MCF 10A (cell line): ENCODE measurements at regions not wholly inside any gene's neighbourhood (a gene's known extent, or its start where the extent isn't known, plus 50 kb on each side); places are given as distances from the start of the nearest gene placed in this dataset.
A peak's percentile ranks its signal among the peaks of the same experiment; 100 is the strongest.

Experiments used
- BruUV-seq: library from RNA; stranded (reverse); fragments of 400-500 nt; replicated peaks from 2 replicates; lab custom pipeline; 2021; lab: Mats Ljungman, UMichigan
- CTCF ChIA-PET: fragments of 300-600 bp; sonication (Branson Sonifier 250); formaldehyde crosslinking; extraction: SDS; loops from one replicate; lab custom pipeline; 2021; ENCODE audit warnings: antibody characterized with exemption, inconsistent platforms; lab: Yijun Ruan, JAX
- POLR2A ChIA-PET: fragments of 300-600, 350-650 bp; sonication (Branson Sonifier 250); formaldehyde crosslinking; extraction: SDS; loops from one replicate; lab custom pipeline; 2020; ENCODE audit warnings: antibody characterized with exemption, inconsistent platforms; lab: Yijun Ruan, JAX
- DNase-seq: peaks from one replicate; pipeline ENCODE4 v3.0.0-alpha.2; 2018; ENCODE audit not compliant: unreplicated experiment
- H3K27ac Mint-ChIP-seq: one replicate; pipeline ENCODE4 v1.8.0; 2022; ENCODE audit warnings: mild to moderate bottlenecking, low read depth, mixed read lengths; ENCODE audit not compliant: unreplicated experiment
- H3K27me3 Mint-ChIP-seq: one replicate; pipeline ENCODE4 v1.8.0; 2022; ENCODE audit warnings: mixed read lengths; ENCODE audit not compliant: insufficient read depth, unreplicated experiment
- H3K36me3 Mint-ChIP-seq: one replicate; pipeline ENCODE4 v1.8.0; 2022; ENCODE audit warnings: mild to moderate bottlenecking, moderate library complexity, mixed read lengths; ENCODE audit not compliant: insufficient read depth, unreplicated experiment
- H3K4me1 Mint-ChIP-seq: one replicate; pipeline ENCODE4 v1.8.0; 2022; ENCODE audit warnings: mixed read lengths; ENCODE audit not compliant: insufficient read depth, unreplicated experiment
- H3K4me3 Mint-ChIP-seq: one replicate; pipeline ENCODE4 v1.8.0; 2022; ENCODE audit warnings: mild to moderate bottlenecking, moderate library complexity, mixed read lengths; ENCODE audit not compliant: unreplicated experiment
- H3K9me3 Mint-ChIP-seq: one replicate; pipeline ENCODE4 v1.8.0; 2022; ENCODE audit warnings: mixed read lengths; ENCODE audit not compliant: unreplicated experiment
- CTCF ChIP-seq: fragments of 200-600 bp; IDR thresholded peaks from one replicate; pipeline ENCODE4 v1.8.0; 2022; ENCODE audit warnings: antibody characterized with exemption, mild to moderate bottlenecking; ENCODE audit not compliant: unreplicated experiment
- intact Hi-C: fragments of 100-400 bp; cut with micrococcal nuclease; formaldehyde crosslinking; loops from 2 replicates; pipeline ENCODE4 v1.14.1; 2022

GRCh38 chr6:148116001-148116400, 226.6 kb upstream of the SASH1 start:
- intact Hi-C loops = no loop called here
- no peak overlapping the region for H3K27ac Mint-ChIP-seq
- ChIA-PET POLR2A (interaction anchor here (0.7 kb wide), 2 partner anchors 11 to 1300 kb away, joined by 3 read pairs; no protein-coding TSS in a partner anchor), CTCF (interaction anchor here (0.5 kb wide), 1 partner anchor 435 kb away, joined by 3 read pairs; no protein-coding TSS in a partner anchor)
- H3K4me3 Mint-ChIP-seq = no peak overlapping the region
- H3K4me1 Mint-ChIP-seq = peaks cover 13% of the 10 kb centered on the region
- DNase-seq = no peak
- TF ChIP-seq CTCF = no peak
- H3K27me3 Mint-ChIP-seq = no peaks in the 10 kb centered on the region
- H3K9me3 Mint-ChIP-seq = no peaks in the 10 kb centered on the region
- no TSS peak for BruUV-seq
- no peaks in the 10 kb centered on the region for H3K36me3 Mint-ChIP-seq

- Mint-ChIP-seq H3K9me3 (no peaks in the 10 kb centered on the region), H3K27ac (no peak overlapping the region), H3K4me3 (no peak overlapping the region), H3K4me1 (no peaks in the 10 kb centered on the region), H3K27me3 (no peaks in the 10 kb centered on the region), H3K36me3 (no peaks in the 10 kb centered on the region)
- no peak for DNase-seq
- ChIA-PET POLR2A (no interaction called here), CTCF (no interaction called here)
- intact Hi-C loops = no loop called here
- BruUV-seq = no TSS peak
- no peak for TF ChIP-seq CTCF
Observed at GRCh38 chr6:148118244-148118643, 224.4 kb upstream of the SASH1 start.

- intact Hi-C loops = no loop called here
- Mint-ChIP-seq H3K27ac (peak overlapping the region; percentile 54), H3K36me3 (no peaks in the 10 kb centered on the region), H3K9me3 (no peaks in the 10 kb centered on the region), H3K4me1 (peaks cover 9% of the 10 kb centered on the region), H3K4me3 (no peak overlapping the region), H3K27me3 (no peaks in the 10 kb centered on the region)
- BruUV-seq = no TSS peak
- CTCF ChIA-PET = interaction anchor here (0.6 to 1.0 kb wide), 2 partner anchors 261 to 621 kb away, joined by 3 read pairs; no protein-coding TSS in a partner anchor
- POLR2A ChIA-PET = interaction anchor here (1.1 kb wide), 1 partner anchor 12 kb away, joined by 3 read pairs; no protein-coding TSS in a partner anchor
- peak; percentile 59 for DNase-seq
- no peak for TF ChIP-seq CTCF
Observed at GRCh38 chr6:148128014-148128730, 214.5 kb upstream of the SASH1 start.

GRCh38 chr6:148134592-148134991, 208.0 kb upstream of the SASH1 start:
- Mint-ChIP-seq H3K27me3 (no peaks in the 10 kb centered on the region), H3K36me3 (no peaks in the 10 kb centered on the region), H3K4me3 (no peak overlapping the region), H3K9me3 (no peaks in the 10 kb centered on the region), H3K4me1 (no peaks in the 10 kb centered on the region), H3K27ac (no peak overlapping the region)
- no peak for DNase-seq
- no peak for TF ChIP-seq CTCF
- ChIA-PET POLR2A (no interaction called here), CTCF (interaction anchor here (0.7 to 1.2 kb wide), 2 partner anchors 31 to 671 kb away, joined by 3 read pairs; no protein-coding TSS in a partner anchor)
- intact Hi-C loops = no loop called here
- BruUV-seq = no TSS peak
